CD14-positive monocyte (primary cell): ENCODE measurements at regions not wholly inside any gene's neighbourhood (a gene's known extent, or its start where the extent isn't known, plus 50 kb on each side); places are given as distances from the start of the nearest gene placed in this dataset.

Experiments used
- DNase-seq, 3 donors: peaks; one replicate each; pipeline ENCODE4 v3.0.0-alpha.2; 2011 to 2022
- H2AFZ ChIP-seq: 2 replicates; pipeline ENCODE4 v1.6.0; 2012; ENCODE audit warnings: mild to moderate bottlenecking, low read depth, low read length, inconsistent platforms; ENCODE audit not compliant: insufficient read depth, poor library complexity, severe bottlenecking
- H3K27ac ChIP-seq, 2 donors: 1 replicate in 1 of 2; 2 replicates in 1 of 2; pipeline ENCODE4 v1.5.1; 2012 to 2013; ENCODE audit warnings: low read length in 2 of 2, control low read depth in 1 of 2, inconsistent platforms in 1 of 2, low read depth in 1 of 2, mild to moderate bottlenecking in 1 of 2
- H3K27me3 ChIP-seq, 2 donors: one replicate each; pipeline versions ENCODE4 v1.6.0 to v1.6.1; 2011 to 2013; ENCODE audit warnings: low read length in 2 of 2; ENCODE audit not compliant: control insufficient read depth in 2 of 2, insufficient read depth in 2 of 2
- H3K36me3 ChIP-seq, 2 donors: replicated peaks in 1 of 2; 1 replicate in 1 of 2; 2 replicates in 1 of 2; pipeline versions ENCODE4 v1.5.1 to v1.6.1; 2012 to 2013; ENCODE audit warnings: low read length in 2 of 2, control low read depth in 1 of 2, inconsistent platforms in 1 of 2, mild to moderate bottlenecking in 1 of 2; ENCODE audit not compliant: insufficient read depth in 2 of 2, control insufficient read depth in 1 of 2
- H3K4me1 ChIP-seq, 2 donors: 1 replicate in 1 of 2; 2 replicates in 1 of 2; pipeline versions ENCODE4 v1.5.1 to v1.6.1; 2012 to 2013; ENCODE audit warnings: low read length in 2 of 2, control low read depth in 1 of 2, inconsistent platforms in 1 of 2, mild to moderate bottlenecking in 1 of 2, moderate library complexity in 1 of 2; ENCODE audit not compliant: insufficient read depth in 2 of 2, control insufficient read depth in 1 of 2
- H3K4me2 ChIP-seq: replicated peaks from 2 replicates; pipeline ENCODE3; 2012; ENCODE audit warnings: low read length, moderate library complexity, mild to moderate bottlenecking; ENCODE audit not compliant: poor library complexity, severe bottlenecking; ENCODE audit errors: extremely low read depth
- H3K4me3 ChIP-seq, 3 experiments: fragments of 200-600 bp in 1 of 3; sonication (generic) in 1 of 3; replicated peaks in 1 of 3; 1 replicate in 2 of 3; 2 replicates in 1 of 3; pipeline ENCODE4 v1.5.1; 2011 to 2013; ENCODE audit warnings: low read length in 3 of 3, mild to moderate bottlenecking in 3 of 3, control low read depth in 2 of 3, low read depth in 2 of 3, inconsistent platforms in 1 of 3, moderate library complexity in 1 of 3
- H3K79me2 ChIP-seq: 2 replicates; pipeline ENCODE4 v1.6.0; 2012; ENCODE audit warnings: mild to moderate bottlenecking, control low read depth, inconsistent platforms, low read length, moderate library complexity; ENCODE audit not compliant: insufficient read depth
- H3K9ac ChIP-seq: 2 replicates; pipeline ENCODE4 v1.6.0; 2017; ENCODE audit warnings: low read length, mild to moderate bottlenecking; ENCODE audit not compliant: insufficient read depth, poor library complexity, severe bottlenecking
- H3K9me3 ChIP-seq, 2 donors: replicated peaks in 1 of 2; 1 replicate in 1 of 2; 2 replicates in 1 of 2; pipeline versions ENCODE4 v1.5.1 to v1.6.1; 2012 to 2013; ENCODE audit warnings: low read length in 2 of 2, control low read depth in 1 of 2; ENCODE audit not compliant: control insufficient read depth in 1 of 2, insufficient read depth in 1 of 2
- H4K20me1 ChIP-seq: 2 replicates; pipeline ENCODE4 v1.6.0; 2012; ENCODE audit warnings: mild to moderate bottlenecking, low read length, control low read depth, moderate library complexity; ENCODE audit not compliant: insufficient read depth
- H3K27ac Mint-ChIP-seq, 7 donors: one replicate each; pipeline ENCODE4 v1.8.0; 2020; ENCODE audit warnings: mild to moderate bottlenecking in 7 of 7, mixed read lengths in 7 of 7, moderate library complexity in 6 of 7, inconsistent platforms in 2 of 7
- H3K27me3 Mint-ChIP-seq, 3 donors: one replicate each; pipeline ENCODE4 v1.8.0; 2021 to 2022; ENCODE audit warnings: low read depth in 3 of 3, mild to moderate bottlenecking in 3 of 3, mixed read lengths in 3 of 3, moderate library complexity in 3 of 3, inconsistent platforms in 1 of 3
- H3K36me3 Mint-ChIP-seq, 2 donors: one replicate each; pipeline ENCODE4 v1.8.0; 2020; ENCODE audit warnings: mixed read lengths in 2 of 2, inconsistent platforms in 1 of 2, mild to moderate bottlenecking in 1 of 2
- H3K4me1 Mint-ChIP-seq: one replicate; pipeline ENCODE4 v1.8.0; 2020; ENCODE audit warnings: mild to moderate bottlenecking, mixed read lengths
- H3K4me3 Mint-ChIP-seq, 2 donors: one replicate each; pipeline ENCODE4 v1.8.0; 2020; ENCODE audit warnings: mild to moderate bottlenecking in 2 of 2, mixed read lengths in 2 of 2, moderate library complexity in 1 of 2
- H3K9me3 Mint-ChIP-seq, 7 donors: one replicate each; pipeline ENCODE4 v1.8.0; 2020 to 2022; ENCODE audit warnings: mixed read lengths in 7 of 7, mild to moderate bottlenecking in 6 of 7, moderate library complexity in 6 of 7, inconsistent platforms in 2 of 7
- whole genome bisulfite sequencing: methylation state at CpG from one replicate; pipeline ENCODE4 v1.1.5; 2013; ENCODE audit warnings: missing lambda C conversion rate; ENCODE audit not compliant: insufficient coverage; 5-methylcytosine and 5-hydroxymethylcytosine counted together
- intact Hi-C, 2 donors: fragments of 100-400 bp; cut with micrococcal nuclease; formaldehyde crosslinking; loops; one replicate each; pipeline versions ENCODE4 v1.15.0 to v1.15.1; 2023
- TF ChIP-seq, protein P1 (sequence below): fragments of 200-600 bp; IDR thresholded peaks from one replicate; pipeline ENCODE4 v1.8.0; 2022; ENCODE audit warnings: antibody characterized with exemption, mild to moderate bottlenecking

DNA sequence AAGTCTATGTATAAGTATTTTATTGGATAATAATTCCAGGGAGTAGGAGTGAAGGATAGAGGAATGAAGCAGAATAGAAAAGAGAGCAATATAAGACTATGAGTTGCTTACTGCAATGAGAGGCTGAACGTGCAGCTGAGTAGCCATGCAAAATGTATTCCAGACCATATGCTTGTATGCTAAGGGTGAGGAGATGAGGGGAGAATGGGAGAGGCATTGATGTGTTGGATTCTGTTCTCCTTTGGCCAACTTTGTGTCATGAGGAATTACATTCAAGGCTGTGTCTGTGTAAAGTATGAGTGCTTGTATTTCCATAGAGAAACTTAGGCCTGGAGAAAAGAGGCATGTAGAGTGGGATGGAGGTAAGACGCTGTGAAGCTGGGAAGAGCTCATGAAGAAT, 301.8 kb downstream of the ARL6IP6 start:
- WGBS: 93% methylated on average over 2 of the region's 2 CpGs

DNA sequence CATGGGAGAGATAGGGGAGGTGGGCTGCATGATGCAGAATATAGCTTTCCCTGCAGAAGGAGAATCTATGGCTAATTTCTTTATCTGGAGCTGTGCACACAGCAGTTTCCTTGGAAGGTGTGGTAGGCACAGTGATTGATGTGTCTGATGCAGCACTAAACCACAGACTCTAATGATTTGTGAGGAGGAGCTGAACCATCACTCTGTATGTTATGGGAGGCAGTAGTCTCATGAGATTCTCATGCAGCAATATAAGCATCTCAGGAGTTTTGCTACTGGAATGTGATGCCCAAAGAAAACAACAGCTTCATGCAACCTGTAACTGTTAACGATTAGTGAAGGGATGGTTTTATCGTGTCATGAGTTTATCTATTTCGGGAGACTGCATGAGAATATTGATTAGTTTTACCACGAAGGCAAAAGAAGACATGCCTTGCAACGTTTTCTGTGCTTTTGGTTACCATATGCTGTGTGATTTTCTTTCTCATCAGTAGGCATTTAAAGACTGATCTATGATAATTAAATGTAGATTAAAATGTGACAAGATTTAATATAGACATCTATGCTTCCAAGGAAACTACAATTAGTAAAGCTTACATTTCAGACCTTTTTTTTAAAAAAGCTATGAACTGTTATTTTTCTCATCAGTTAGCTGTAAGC, 286.8 kb downstream of the ARL6IP6 start:
- H3K4me2 ChIP-seq: no peak overlapping the region
- H3K27me3 ChIP-seq: no peaks in the 10 kb centered on the region
- no peak for DNase-seq
- H3K4me1 ChIP-seq: no peaks in the 10 kb centered on the region
- no peak overlapping the region for H3K4me3 ChIP-seq
- intact Hi-C loops: no loop called here
- no peak overlapping the region for H2AFZ ChIP-seq
- no peaks in the 10 kb centered on the region for H3K36me3 Mint-ChIP-seq
- H3K9me3 ChIP-seq: no peaks in the 10 kb centered on the region
- H3K27ac Mint-ChIP-seq: no peak overlapping the region
- H4K20me1 ChIP-seq: no peaks in the 10 kb centered on the region
- no peaks in the 10 kb centered on the region for H3K36me3 ChIP-seq
- no peaks in the 10 kb centered on the region for H3K27me3 Mint-ChIP-seq
- no peak overlapping the region for H3K27ac ChIP-seq
- H3K79me2 ChIP-seq: no peaks in the 10 kb centered on the region
- no peak overlapping the region for H3K4me3 Mint-ChIP-seq
- no peak overlapping the region for H3K9ac ChIP-seq
- H3K4me1 Mint-ChIP-seq: no peaks in the 10 kb centered on the region
- TF ChIP-seq, protein P1, sequence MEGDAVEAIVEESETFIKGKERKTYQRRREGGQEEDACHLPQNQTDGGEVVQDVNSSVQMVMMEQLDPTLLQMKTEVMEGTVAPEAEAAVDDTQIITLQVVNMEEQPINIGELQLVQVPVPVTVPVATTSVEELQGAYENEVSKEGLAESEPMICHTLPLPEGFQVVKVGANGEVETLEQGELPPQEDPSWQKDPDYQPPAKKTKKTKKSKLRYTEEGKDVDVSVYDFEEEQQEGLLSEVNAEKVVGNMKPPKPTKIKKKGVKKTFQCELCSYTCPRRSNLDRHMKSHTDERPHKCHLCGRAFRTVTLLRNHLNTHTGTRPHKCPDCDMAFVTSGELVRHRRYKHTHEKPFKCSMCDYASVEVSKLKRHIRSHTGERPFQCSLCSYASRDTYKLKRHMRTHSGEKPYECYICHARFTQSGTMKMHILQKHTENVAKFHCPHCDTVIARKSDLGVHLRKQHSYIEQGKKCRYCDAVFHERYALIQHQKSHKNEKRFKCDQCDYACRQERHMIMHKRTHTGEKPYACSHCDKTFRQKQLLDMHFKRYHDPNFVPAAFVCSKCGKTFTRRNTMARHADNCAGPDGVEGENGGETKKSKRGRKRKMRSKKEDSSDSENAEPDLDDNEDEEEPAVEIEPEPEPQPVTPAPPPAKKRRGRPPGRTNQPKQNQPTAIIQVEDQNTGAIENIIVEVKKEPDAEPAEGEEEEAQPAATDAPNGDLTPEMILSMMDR: no peak
- 100% methylated on average over 2 of the region's 5 CpGs for WGBS
- H3K9me3 Mint-ChIP-seq: no peaks in the 10 kb centered on the region

More for the DNA sequence above, 301.8 kb downstream of the ARL6IP6 start:
- Mint-ChIP-seq H3K4me3 (no peak overlapping the region), H3K4me1 (no peaks in the 10 kb centered on the region), H3K9me3 (peaks cover 4 to 19% (median 9%) of the 10 kb centered on the region in 7 donors), H3K27me3 (no peaks in the 10 kb centered on the region), H3K36me3 (no peaks in the 10 kb centered on the region), H3K27ac (no peak overlapping the region)
- TF ChIP-seq, protein P1: no peak
- Histone ChIP-seq H4K20me1 (no peaks in the 10 kb centered on the region), H3K4me3 (no peak overlapping the region), H3K9ac (no peak overlapping the region), H3K27ac (no peak overlapping the region), H3K36me3 (no peaks in the 10 kb centered on the region), H3K9me3 (peaks cover 8 to 20% of the 10 kb centered on the region in 2 donors), H3K27me3 (no peaks in the 10 kb centered on the region), H3K4me1 (no peaks in the 10 kb centered on the region), H3K79me2 (no peaks in the 10 kb centered on the region), H3K4me2 (no peak overlapping the region), H2AFZ (no peak overlapping the region)
- intact Hi-C loops: no loop called here
- no peak for DNase-seq
